ENCODE measurements at regions not wholly inside any gene's neighbourhood (a gene's known extent, or its start where the extent isn't known, plus 50 kb on each side); places are given as distances from the start of the nearest gene placed in this dataset.
A peak's percentile ranks its signal among the peaks of the same experiment; 100 is the strongest.

DNA sequence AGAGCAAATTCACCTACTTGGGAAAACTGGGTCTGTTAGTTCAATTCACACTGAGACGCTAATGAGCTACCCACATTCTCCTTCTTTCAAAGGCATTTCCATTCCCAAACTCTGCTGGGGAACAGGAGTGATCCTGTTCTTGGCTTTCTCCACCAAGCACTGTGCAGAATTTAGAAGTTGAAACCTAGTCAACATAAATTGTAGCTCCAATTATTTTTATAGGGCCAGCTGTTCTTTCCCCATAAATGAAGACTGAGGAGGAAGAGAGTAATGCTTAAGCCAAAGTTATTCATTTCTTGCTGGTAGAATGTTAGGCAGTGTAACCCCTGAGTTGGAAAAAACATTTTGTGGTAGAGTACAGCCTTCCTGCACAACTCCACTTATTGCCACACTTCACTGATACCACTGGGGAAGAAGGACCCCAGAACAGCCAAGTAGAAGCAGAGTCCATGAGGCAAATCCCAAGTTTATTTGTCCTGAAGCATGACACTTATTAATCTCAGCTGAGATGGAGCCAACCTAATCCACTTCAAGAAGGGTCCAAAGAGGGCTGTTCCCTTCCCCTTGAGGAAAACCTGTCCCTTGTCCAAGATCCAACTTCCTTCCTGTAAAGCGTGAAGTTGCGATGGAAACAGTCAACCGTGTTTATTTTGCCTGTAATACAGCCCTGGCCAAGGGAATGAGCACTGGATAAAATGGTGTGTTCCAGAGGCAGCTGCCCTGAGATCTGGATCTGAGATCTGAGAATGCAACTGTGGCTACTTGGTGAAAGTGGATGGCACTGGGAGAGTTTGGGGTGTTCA lies 151.8 kb downstream of the TBX5 start:
- DNase-seq (ENCODE audit: low spot score): no peak

DNA sequence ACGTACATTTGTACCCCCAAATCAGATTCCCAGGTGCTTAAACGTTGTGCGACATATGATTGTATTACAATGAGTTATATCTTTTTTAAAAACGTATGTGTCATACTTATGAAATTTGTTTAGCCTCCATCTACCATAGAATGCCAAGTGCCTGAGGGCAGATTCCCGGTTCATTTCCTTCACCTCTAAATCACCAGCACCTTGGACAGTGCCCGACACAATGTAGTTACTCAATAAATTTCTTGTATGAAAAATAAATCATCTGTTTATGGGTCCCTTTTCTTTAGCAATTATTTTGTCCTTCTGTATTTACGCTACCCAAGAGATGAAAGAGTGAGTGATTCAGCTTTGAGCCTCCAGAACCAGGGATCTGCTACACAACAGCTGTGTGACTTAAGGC lies 157.4 kb downstream of the TBX5 start:
- DNase-seq (ENCODE audit: low spot score): no peak

DNA sequence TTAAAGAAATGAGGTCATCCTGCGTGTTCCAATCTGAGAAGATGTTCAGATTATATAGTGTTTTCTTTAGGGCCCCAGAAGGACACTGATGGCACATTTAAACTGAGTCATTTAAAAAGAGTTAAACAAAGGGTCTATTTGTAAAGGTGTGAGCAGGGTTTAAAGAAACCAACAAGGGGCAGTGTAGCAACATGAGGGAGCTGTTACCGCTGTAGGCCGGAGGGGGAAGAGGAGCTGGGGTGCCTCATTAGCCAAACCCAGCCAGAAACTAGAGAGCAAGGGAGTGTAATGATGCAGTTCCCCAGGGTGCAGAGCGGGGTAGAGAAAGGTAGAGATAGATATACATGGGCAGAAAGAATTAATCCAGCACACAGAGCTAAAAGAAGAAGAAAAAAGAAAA lies 160.4 kb downstream of the TBX5 start:
- no peak for DNase-seq (ENCODE audit: low spot score)

DNA sequence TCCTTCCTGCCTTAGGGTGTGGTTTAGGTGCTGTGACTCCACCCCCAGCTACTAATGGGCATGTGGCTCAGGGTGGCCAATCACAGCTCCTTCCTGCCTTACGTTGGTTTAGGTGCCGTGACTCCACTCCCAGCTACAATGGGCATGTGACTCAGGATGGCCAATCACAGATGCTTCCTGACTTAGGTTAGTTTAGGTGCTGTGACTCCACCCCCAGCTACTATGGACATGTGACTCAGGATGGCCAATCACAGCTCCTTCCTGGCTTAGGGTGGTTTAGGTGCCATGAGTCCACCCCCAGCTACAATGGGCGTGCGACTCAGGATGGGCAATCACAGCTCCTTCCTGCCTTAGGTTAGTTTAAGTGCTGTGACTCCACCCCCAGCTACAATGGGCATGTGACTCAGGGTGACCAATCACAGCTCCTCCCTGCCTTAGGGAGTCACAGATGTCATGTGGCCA lies 163.9 kb downstream of the TBX5 start:
- DNase-seq (ENCODE audit: low spot score): peak; percentile 43

DNA sequence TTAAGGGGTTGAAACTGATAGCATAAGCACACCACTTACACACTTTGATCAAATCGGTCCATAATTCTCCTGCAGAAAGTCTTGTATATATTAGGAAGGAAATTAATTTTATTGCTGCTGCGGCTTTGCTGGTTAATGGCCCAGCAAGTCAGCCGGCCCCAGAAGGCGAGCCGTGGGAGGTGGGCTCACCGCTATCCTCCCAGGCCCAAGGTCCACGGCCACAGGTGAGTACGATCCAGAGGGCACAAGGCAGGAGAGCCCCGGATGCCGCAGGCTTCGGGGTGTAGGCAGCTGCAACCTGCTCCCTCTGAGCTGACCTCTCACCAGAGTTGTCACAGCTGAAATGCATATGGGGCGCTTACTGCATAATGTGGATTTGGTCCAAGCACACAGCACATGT lies 165.7 kb downstream of the TBX5 start:
- no peak for DNase-seq (ENCODE audit: low spot score)

DNA sequence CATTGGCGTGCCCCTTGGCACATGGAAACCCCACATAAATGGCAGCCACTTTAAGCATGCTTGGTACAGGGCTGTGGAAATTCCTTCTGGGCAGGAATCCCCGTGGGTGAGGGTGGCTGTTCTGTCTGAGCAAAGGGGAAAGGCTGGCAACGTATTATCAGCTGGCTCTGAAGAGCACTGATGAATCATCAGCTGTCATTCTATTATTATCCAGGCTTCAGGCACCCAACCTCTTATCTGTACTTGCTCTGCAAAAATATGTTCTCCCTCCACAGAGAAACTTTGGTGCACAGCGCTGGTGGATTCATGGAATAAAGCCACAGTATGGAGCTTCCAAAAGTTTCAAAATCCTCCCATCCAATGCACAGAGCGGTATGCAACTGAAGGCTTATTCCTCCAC lies 167.1 kb downstream of the TBX5 start:
- DNase-seq (ENCODE audit: low spot score): no peak

DNA sequence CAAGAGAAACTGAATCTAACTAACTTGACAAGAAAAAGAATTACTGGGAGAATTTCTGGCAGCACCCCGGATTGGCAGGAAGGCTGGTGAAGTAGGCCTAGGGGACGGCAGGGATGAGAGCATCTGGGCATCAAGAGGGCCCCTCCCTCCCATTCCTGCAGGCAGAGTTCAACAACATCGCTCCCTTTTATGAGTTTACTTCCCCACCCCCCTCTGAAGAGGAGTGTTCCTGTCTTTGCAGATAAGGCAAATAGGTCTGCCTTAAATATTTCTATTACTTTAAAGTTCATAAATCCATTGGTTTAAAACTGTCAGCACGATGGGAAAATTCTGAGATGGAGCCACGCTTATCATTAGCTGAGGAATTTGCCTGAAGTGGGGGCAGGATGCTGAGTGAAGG lies 168.7 kb downstream of the TBX5 start:
- no peak for DNase-seq (ENCODE audit: low spot score)

DNA sequence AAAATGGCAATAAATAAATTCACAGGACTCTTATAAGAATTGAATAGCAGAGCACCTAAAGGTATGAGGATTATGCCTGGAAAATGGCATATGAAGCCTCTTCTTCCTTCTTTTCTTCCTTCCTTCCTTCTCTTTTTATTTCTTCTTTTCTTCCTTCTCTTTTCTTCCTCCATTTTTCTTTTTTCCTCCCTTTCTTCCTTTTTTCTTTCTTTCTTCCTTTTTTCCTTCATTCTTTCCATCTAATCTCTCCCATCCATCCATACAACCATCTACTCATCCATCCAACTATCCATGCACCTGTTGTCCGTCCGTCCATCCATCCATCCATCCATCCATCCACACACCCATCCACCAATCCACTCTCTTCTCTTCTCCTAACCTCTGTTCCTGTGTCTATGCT lies 173.8 kb downstream of the TBX5 start:
- DNase-seq (ENCODE audit: low spot score): no peak

DNA sequence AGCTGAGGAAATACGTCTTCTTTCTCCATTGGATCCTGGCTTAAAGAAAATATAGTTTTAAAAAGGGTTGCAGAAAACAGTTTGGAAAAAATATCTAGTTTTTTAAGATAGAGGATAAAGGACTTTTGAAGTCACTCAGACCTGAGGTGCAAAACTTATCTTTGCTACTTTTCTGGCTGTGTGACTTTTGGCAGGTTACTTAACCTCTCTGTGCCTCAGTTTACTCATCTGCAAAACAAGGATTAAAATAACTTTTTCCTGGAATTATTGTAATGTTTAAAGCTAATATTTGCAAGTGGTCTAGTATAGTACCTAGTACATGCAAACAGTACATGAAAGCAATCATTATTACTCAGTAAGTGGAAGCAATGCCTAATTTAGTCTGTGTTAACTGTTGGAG lies 176.8 kb downstream of the TBX5 start:
- DNase-seq (ENCODE audit: low spot score): no peak

DNA sequence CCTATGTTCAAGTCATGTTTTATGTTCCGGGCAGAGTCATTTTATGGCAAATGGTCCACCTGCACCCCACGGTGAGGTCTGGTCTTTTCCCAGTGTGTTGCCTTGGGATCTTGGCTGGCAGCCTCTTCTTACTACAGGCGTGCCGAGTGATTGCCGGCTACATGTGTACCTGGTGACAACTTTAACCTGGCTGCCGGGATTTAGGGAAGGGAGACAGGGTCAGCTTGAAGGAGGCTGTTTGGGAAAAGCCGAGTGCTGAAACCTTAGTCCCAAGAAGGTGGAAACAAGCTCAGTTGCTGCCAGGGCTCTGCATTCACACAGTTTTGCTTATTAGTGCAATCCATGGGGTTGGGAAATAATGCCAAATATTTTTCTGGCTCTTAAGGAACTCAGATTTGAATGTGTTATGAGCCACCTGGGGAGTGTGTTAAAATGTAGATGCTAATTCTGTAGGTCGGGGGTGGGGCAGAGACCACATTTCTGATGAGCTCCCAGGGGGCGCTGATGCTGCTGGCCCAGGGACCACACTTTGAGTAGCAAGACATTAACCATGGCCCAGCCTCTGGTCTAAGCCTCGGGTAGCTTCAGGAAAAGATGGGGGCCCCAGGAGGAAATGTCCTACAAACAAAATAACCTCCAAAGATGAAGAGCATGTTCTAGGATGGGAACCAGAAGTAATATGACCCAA lies 179.6 kb downstream of the TBX5 start:
- DNase-seq (ENCODE audit: low spot score): no peak

DNA sequence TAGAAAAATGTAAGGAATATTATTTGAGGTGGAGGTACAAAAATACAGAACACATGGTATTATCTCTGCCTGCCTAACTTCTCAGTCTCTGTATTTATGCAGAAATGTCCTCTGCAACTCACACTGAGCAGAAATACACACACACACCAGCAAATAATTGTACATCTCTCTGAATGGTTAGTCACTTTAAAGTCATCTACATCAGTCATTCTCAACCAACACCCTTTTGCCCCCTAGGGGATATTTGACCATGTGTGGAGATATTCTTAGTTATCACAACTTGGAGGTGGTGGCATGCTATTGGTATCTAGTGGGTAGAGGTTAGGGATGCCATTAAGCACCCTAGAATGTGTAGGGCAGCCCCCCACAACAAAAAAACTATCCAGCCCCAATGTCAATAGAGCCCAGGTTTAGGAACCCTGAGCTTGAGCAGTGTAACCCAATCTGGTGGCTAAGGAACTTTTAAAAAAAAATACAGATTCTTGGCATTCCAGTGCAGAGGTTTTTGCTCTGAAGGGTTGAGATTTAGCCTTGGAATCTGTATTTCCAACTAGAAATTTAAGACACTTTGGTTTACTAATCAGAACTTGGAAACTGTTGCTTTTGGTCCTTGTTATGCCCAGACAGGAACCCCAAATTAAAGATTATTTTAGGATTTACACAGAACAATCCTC lies 183.8 kb downstream of the TBX5 start:
- peak; percentile 14 for DNase-seq (ENCODE audit: low spot score)

DNA sequence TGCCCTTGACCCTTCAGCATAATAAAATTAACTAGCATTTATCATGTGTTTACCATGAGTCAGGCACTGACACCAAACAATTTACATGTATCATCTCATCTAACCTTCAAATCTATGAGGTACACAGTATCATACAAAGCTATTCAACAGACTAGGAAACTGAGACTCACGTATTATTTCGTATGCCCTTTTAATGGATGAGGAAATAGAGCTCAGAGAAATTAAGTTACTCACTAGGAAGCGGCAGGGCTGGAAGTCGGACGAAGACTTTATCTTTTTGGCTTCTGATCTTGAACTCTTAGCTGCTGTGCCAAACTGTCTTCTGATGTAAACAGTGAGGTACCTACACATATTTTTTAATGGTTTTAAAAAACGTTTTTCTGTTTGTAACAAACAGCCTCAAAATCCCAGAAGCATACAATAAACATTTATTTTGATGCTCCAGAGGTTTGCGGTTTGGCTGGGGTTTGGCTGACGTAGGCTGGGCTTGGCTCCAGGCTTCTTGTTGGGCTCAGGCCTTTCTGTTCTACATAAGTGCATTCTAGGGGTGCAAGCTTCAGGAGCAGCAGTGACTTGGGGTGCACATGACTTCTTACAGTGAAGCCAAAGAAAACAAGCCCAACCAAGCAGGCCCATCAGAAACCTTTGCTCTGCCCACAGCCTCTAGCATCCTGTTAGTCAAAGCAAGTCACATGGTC lies 184.7 kb downstream of the TBX5 start:
- DNase-seq (ENCODE audit: low spot score): no peak

DNA sequence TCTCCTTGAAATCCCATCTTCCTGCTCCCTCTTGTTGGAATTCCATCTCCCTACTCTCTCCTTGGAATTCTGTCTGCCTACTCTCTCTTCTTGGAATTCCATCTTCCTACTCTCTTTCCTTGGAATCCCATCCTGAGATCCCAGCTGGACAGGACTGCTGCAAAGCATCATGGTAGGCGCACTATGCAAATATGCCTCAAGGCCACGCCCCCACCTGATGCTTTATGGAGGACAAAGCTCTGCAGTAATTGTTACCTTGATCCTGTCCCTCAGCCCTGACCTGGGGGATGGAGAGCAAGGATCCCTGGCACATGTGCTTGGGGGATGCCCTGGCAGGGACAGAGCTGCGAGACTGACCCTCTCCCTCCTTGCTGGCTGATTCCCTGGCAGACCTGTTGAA lies 185.6 kb downstream of the TBX5 start:
- DNase-seq (ENCODE audit: low spot score): no peak

DNA sequence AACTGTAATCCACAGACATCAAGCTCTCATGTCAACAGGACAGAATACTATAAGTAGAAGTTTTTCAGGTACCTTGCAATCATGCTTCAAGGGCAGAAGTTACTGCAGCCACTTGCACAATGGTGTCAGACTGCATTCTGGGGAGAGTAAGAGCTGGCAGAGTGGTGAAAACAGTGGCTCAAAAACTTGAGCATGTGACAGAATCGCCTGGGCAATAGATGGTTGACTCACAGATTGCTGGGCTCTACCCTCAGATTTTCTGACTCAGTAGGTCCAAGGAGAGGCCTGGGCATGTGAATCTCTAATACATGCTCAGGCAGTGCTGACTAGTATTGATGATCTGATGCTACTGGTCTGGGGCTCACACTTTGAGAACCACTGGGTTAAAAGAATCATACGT lies 187.8 kb downstream of the TBX5 start:
- no peak for DNase-seq (ENCODE audit: low spot score)

DNA sequence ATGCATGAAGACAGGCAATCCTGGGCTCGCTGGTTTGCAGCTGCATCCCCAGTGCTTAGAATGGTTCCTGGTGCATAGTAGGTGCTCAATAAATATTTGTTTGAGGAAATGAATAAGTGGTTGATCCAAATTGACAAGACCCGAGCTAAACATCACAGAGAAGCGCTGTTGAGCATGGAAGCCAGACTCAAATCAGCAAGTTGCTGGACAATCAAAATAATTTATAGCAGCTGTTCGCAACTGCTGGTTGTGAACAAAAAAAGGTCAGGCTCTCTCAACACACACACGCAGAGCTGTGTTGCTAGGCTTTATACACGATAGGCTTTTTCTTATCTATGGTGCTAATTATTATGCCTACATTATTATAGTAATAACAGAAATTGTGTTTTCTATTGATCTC lies 190.2 kb downstream of the TBX5 start:
- no peak for DNase-seq (ENCODE audit: low spot score)

DNA sequence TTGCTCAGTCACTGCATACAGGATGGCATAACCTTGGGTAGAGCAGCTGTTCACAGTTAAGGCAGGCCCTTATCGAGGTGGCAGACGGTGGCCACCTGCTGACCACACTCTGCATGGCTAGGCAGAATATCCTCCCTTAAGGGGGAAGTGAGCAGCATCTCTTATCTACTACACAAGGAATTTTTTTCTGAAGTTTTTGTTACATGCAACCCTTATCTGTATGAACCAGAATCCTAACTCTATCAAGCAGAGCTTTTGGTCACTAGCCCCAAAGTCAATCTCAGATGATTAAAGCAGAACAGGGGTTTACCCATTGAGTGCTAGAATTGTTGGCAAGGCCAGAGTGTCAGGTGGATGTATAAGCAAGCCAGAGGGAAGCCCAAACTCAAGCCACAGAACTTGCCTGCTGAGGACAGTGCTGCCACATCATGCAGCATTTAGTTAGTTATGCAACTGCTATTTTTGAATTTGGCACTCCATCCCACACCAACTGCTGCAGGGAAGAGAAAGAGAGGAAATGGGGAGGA lies 192.8 kb downstream of the TBX5 start:
- DNase-seq (ENCODE audit: low spot score): peak; percentile 36

DNA sequence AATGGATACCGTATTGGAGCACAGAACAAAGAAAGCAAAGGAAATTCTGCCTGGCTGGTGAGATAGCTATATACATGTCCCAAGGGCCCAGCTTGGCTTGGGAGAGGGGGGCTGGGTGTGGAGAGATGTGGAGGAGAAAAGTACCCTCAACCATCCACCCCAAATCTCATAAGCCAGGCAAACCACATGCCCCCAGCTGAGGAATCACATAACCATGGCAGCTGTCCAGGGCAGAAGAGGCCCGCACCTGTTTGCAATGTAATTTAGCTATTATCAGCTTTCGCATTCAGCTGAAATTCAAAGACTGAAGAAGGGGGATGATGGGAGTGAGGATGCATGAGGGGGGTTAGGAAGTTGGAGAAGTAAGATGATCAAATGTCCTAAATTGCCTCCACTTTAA lies 196.1 kb downstream of the TBX5 start:
- DNase-seq (ENCODE audit: low spot score): no peak

DNA sequence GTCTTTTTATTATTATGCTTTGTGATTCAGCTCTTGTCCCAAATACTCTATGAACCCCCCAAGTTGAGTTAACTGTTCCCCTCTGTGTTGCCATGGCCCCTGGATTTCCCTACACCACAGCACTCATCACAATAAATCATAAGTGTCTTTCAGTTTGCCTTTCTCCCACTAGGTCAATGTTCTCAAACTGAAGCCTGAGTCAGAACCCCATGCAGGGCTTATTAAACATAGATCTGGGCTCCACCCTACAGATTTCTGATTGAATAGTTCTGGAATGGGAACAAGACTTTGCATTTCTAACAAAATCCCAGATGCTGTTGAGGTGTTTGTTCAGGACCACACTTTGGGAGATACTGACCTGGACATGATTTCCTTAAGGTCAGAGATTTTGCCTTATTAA lies 199.4 kb downstream of the TBX5 start:
- no peak for DNase-seq (ENCODE audit: low spot score)

DNA sequence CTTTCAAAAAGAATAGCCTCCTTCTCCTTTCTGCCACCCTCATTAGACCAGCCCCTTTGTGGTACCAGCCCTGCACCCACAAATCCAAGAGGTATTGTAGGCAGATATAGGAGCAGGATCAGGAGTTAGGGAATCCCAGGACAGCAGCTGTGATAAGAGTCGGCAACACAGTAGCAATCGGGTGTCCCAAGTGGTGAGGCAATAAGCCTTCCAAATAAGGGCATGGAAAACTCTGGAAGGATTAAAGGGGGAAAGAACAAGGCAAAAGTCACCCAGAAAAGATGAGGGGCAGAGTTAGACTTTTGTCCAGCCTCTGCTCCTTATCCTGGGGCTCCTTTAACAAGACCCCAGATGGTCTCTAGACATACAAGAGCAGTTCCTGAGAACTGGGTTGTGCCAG lies 204.2 kb downstream of the TBX5 start:
- no peak for DNase-seq (ENCODE audit: low spot score)

DNA sequence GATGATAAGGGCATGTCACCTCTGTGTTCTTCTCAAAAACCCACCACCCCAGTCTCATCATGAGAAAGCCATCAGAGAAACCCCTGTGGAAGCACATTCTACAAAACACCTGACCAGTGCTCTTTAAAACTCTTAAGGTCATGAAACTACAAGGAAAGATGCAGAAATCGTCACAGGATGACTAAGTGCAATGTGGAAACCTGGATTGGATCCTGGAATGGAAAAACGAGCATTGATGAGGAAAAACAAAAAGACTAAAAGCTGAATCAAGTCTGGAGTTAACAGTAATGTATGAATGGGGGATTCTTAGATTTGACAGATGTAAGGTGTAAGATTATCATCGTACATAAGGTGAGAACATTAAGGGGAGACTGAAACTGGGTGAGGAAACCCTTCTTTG lies 211.0 kb downstream of the TBX5 start:
- no peak for DNase-seq (ENCODE audit: low spot score)

DNA sequence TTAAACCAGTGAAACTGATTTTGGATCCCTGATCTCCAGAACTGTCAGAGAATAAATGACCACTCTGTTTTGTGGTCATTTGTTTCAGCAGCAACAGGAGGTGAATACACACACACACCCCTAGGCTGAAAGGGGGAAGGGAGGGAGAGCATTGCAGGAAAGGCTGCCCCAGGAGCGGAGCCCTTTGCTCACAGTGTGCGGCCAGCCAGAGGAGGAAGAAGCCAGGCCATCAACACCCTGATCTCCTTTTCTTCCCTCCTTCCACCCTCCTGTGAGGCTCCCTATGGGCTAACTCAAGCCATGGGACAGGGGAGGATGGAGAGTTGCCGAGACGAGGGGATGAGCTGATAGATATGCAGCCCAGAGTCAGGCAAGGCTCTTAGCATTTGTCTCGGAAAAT lies 211.9 kb downstream of the TBX5 start:
- no peak for DNase-seq (ENCODE audit: low spot score)

DNA sequence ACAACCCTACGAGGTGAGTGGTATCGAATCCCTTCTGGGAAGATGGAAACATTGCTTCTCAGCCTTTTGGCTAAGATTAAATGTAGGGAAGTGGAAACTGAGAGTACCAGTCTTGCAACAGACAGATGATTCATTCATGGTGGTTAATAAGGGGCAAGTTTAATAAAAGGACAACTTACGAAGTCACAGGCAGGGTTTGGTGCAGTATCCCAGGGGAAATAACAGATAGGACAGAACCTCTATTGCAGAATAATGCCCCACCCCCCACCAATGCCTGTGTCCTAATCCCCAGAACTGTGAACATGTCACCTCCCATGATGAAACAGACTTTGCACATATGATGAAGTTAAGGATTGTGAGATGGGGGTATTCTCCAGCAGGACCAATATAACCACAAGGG lies 212.5 kb downstream of the TBX5 start:
- DNase-seq (ENCODE audit: low spot score): no peak

Data from RKO (cell line).